Transverse colon (tissue), 4 donors: ENCODE measurements at regions not wholly inside any gene's neighbourhood (a gene's known extent, or its start where the extent isn't known, plus 50 kb on each side); places are given as distances from the start of the nearest gene placed in this dataset.

Source experiments
- DNase-seq: peaks from one replicate; pipeline ENCODE4 v3.0.0-alpha.2; 2019
- H3K27ac ChIP-seq, 4 donors: fragments of 200-600 bp; sonication (generic); 2 replicates each; pipeline ENCODE4 v1.5.1; 2016 to 2018; ENCODE audit warnings: inconsistent platforms in 4 of 4
- H3K27me3 ChIP-seq: fragments of 200-600 bp; sonication (generic); 2 replicates; pipeline ENCODE4 v1.5.1; 2017; ENCODE audit warnings: inconsistent platforms
- H3K36me3 ChIP-seq, 4 donors: fragments of 200-600 bp; sonication (generic); 2 replicates each; pipeline ENCODE4 v1.5.1; 2017 to 2019; ENCODE audit warnings: inconsistent platforms in 4 of 4
- H3K4me1 ChIP-seq, 4 donors: fragments of 200-600 bp; sonication (generic); 2 replicates each; pipeline ENCODE4 v1.5.1; 2017 to 2020; ENCODE audit warnings: inconsistent platforms in 4 of 4
- H3K4me3 ChIP-seq, 4 donors: fragments of 200-600 bp; sonication (generic); 1 replicate in 1 of 4; 2 replicates in 3 of 4; pipeline versions ENCODE4 v1.5.1 to v1.6.1; 2017 to 2019; ENCODE audit warnings: inconsistent platforms in 4 of 4
- H3K9me3 ChIP-seq, 2 donors: fragments of 200-600 bp; sonication (generic); 2 replicates each; pipeline ENCODE4 v1.5.1; 2017 to 2019; ENCODE audit warnings: inconsistent platforms in 2 of 2
- CTCF ChIP-seq, 5 experiments: fragments of 200-600 bp in 3 of 5; fragments of 450-650 bp in 2 of 5; sonication (generic) in 3 of 5; IDR thresholded peaks; 1 replicate in 2 of 5; 2 replicates in 3 of 5; pipeline ENCODE4 v1.5.1; 2016 to 2017; ENCODE audit warnings: antibody characterized with exemption in 5 of 5, inconsistent platforms in 3 of 5, mild to moderate bottlenecking in 2 of 5, moderate library complexity in 1 of 5
- EP300 ChIP-seq: sonication (generic); formaldehyde crosslinking; IDR thresholded peaks from one replicate; pipeline ENCODE4 v1.6.1; 2017; ENCODE audit warnings: antibody characterized with exemption, low read depth
- POLR2A ChIP-seq: fragments of 450-650 bp; IDR thresholded peaks from one replicate; pipeline ENCODE4 v1.6.1; 2016; ENCODE audit warnings: antibody characterized with exemption, mild to moderate bottlenecking, moderate library complexity
- POLR2AphosphoS5 ChIP-seq, 3 donors: sonication (generic); formaldehyde crosslinking; IDR thresholded peaks; one replicate each; pipeline ENCODE4 v1.6.1; 2016; ENCODE audit warnings: antibody characterized with exemption in 3 of 3
- WGBS, 2 donors: methylation state at CpG; one replicate each; pipeline ENCODE4 v1.1.5; 2018; ENCODE audit warnings: low coverage in 1 of 2; 5-methylcytosine and 5-hydroxymethylcytosine counted together
- in situ Hi-C, 4 donors: fragments of 200-750 bp; cut with MboI; loops; one replicate each; pipeline versions ENCODE4 v1.15.0 to v1.15.1; 2017; ENCODE audit warnings: low sequenced_read_pairs in 3 of 4, low pct_ligation_motif_present in 1 of 4, low pct_unique_long_range_greater_than_20kb in 1 of 4
- intact Hi-C: fragments of 100-400 bp; cut with DNase I; formaldehyde crosslinking; loops from one replicate; pipeline ENCODE4 v1.15.1; 2023; ENCODE audit warnings: low total_unique reads

- no peak for DNase-seq
These were observed 712.9 kb upstream of the DDX18 start for GRCh38 chr2:117101613-117102012.

GRCh38 chr2:117108741-117109267, 705.7 kb upstream of the DDX18 start:
- Histone ChIP-seq H3K36me3 (no peaks in the 10 kb centered on the region), H3K27me3 (no peaks in the 10 kb centered on the region), H3K27ac (no peak overlapping the region), H3K9me3 (no peaks in the 10 kb centered on the region), H3K4me3 (no peak overlapping the region), H3K4me1 (no peaks in the 10 kb centered on the region)
- TF ChIP-seq POLR2A (no peak), CTCF (IDR thresholded peaks at IDR 0.05) (no peak), EP300 (no peak), POLR2AphosphoS5 (IDR thresholded peaks at IDR 0.05) (no peak)
- in situ Hi-C loops, result no loop called here
- no peak for DNase-seq
- WGBS, 2 donors, result 80 to 92% methylated on average over 2 to 9 of the region's 9 CpGs
- intact Hi-C loops, result no loop called here

More at GRCh38 chr2:117101613-117102012, 712.9 kb upstream of the DDX18 start:
- intact Hi-C loops (no loop called here), in situ Hi-C loops (no loop called here)
- TF ChIP-seq POLR2AphosphoS5 (IDR thresholded peaks at IDR 0.05), result no peak
- no peak for TF ChIP-seq POLR2A
- no peak for TF ChIP-seq CTCF (IDR thresholded peaks at IDR 0.05)
- H3K4me1 ChIP-seq, result no peaks in the 10 kb centered on the region
- WGBS, 2 donors, result 27 to 58% methylated on average over 1 of the region's 1 CpG
- H3K27ac ChIP-seq, result no peak overlapping the region
- H3K4me3 ChIP-seq, result no peak overlapping the region
- no peaks in the 10 kb centered on the region for H3K9me3 ChIP-seq
- H3K27me3 ChIP-seq, result no peaks in the 10 kb centered on the region
- no peaks in the 10 kb centered on the region for H3K36me3 ChIP-seq

GRCh38 chr2:117118994-117119393, 695.5 kb upstream of the DDX18 start:
- no peaks in the 10 kb centered on the region for H3K36me3 ChIP-seq
- H3K9me3 ChIP-seq, result no peaks in the 10 kb centered on the region
- TF ChIP-seq EP300 (no peak), POLR2A (no peak), POLR2AphosphoS5 (IDR thresholded peaks at IDR 0.05) (no peak), CTCF (IDR thresholded peaks at IDR 0.05) (no peak)
- H3K4me3 ChIP-seq, result no peak overlapping the region
- 43 to 50% methylated on average over 1 of the region's 1 CpG for WGBS, 2 donors
- no peak for DNase-seq
- no peak overlapping the region for H3K27ac ChIP-seq
- in situ Hi-C loops (no loop called here), intact Hi-C loops (no loop called here)
- H3K4me1 ChIP-seq, result no peaks in the 10 kb centered on the region
- H3K27me3 ChIP-seq, result no peaks in the 10 kb centered on the region

GRCh38 chr2:117123362-117123761, 691.1 kb upstream of the DDX18 start:
- Histone ChIP-seq H3K4me1 (peaks cover 0 to 10% (median 2%) of the 10 kb centered on the region in 4 donors), H3K9me3 (no peaks in the 10 kb centered on the region), H3K36me3 (no peaks in the 10 kb centered on the region), H3K27ac (no peak overlapping the region), H3K4me3 (no peak overlapping the region), H3K27me3 (no peaks in the 10 kb centered on the region)
- 83 to 84% methylated on average over 1 of the region's 1 CpG for WGBS, 2 donors
- TF ChIP-seq EP300, result no peak
- no peak for TF ChIP-seq CTCF (IDR thresholded peaks at IDR 0.05)
- TF ChIP-seq POLR2A, result no peak
- TF ChIP-seq POLR2AphosphoS5 (IDR thresholded peaks at IDR 0.05), result no peak
- no peak for DNase-seq
- in situ Hi-C loops (no loop called here), intact Hi-C loops (no loop called here)
